ENCODE measurements at regions not wholly inside any gene's neighbourhood (a gene's known extent, or its start where the extent isn't known, plus 50 kb on each side); places are given as distances from the start of the nearest gene placed in this dataset.

GRCh38 chr1:204756349-204756748 is 70.8 kb upstream of the LRRN2 start:
- TF ChIP-seq CTCF (IDR thresholded peaks at IDR 0.05) (no peak), POLR2A (IDR thresholded peaks at IDR 0.05) (no peak)
